Sigmoid colon (tissue), 3 donors: ENCODE measurements at regions not wholly inside any gene's neighbourhood (a gene's known extent, or its start where the extent isn't known, plus 50 kb on each side); places are given as distances from the start of the nearest gene placed in this dataset.

Experiments
- POLR2A ChIP-seq, 2 donors: fragments of 450-650 bp; IDR thresholded peaks; one replicate each; pipeline ENCODE4 v1.6.1; 2016; ENCODE audit warnings: antibody characterized with exemption in 2 of 2, mild to moderate bottlenecking in 2 of 2, moderate library complexity in 2 of 2
- TF ChIP-seq, protein P1 (sequence below), 4 experiments: fragments of 450-650 bp in 3 of 4; fragments of 200-600 bp in 1 of 4; IDR thresholded peaks; one replicate each; pipeline ENCODE4 v1.5.1; 2016 to 2019; ENCODE audit warnings: antibody characterized with exemption in 4 of 4, mild to moderate bottlenecking in 3 of 4, moderate library complexity in 2 of 4

- TF ChIP-seq, protein P1, sequence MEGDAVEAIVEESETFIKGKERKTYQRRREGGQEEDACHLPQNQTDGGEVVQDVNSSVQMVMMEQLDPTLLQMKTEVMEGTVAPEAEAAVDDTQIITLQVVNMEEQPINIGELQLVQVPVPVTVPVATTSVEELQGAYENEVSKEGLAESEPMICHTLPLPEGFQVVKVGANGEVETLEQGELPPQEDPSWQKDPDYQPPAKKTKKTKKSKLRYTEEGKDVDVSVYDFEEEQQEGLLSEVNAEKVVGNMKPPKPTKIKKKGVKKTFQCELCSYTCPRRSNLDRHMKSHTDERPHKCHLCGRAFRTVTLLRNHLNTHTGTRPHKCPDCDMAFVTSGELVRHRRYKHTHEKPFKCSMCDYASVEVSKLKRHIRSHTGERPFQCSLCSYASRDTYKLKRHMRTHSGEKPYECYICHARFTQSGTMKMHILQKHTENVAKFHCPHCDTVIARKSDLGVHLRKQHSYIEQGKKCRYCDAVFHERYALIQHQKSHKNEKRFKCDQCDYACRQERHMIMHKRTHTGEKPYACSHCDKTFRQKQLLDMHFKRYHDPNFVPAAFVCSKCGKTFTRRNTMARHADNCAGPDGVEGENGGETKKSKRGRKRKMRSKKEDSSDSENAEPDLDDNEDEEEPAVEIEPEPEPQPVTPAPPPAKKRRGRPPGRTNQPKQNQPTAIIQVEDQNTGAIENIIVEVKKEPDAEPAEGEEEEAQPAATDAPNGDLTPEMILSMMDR (IDR thresholded peaks at IDR 0.05) = no peak
- no peak for TF ChIP-seq POLR2A (IDR thresholded peaks at IDR 0.05)
These were observed 65.1 kb upstream of the CBLB start for GRCh38 chr3:105933871-105934270.
